ENCODE measurements at regions not wholly inside any gene's neighbourhood (a gene's known extent, or its start where the extent isn't known, plus 50 kb on each side); places are given as distances from the start of the nearest gene placed in this dataset.

GRCh38 chr1:38613996-38614395 lies 245.6 kb downstream of the RRAGC start:
- H3K4me2 ChIP-seq: no peak overlapping the region
- H4K20me1 ChIP-seq (replicated peaks; ENCODE audit: insufficient read depth): no peaks in the 10 kb centered on the region
- H3K27me3 ChIP-seq (ENCODE audit: insufficient read depth): peaks cover 5% of the 10 kb centered on the region; the same call in 1 of the 2 replicates
- TF ChIP-seq ZNF114 (CRISPR knock-in tag; IDR thresholded peaks at IDR 0.05): no peak
- no peak for TF ChIP-seq REST (IDR thresholded peaks at IDR 0.05; ENCODE audit: unreplicated experiment)
- no peak for TF ChIP-seq ETS1 (IDR thresholded peaks at IDR 0.05)
- TF ChIP-seq ZNF462 (CRISPR knock-in tag; IDR thresholded peaks at IDR 0.05): no peak
- no peak for TF ChIP-seq CREB1 (CRISPR knock-in tag; IDR thresholded peaks at IDR 0.05; ENCODE audit: low read depth)
- no peak for TF ChIP-seq NANOG (IDR thresholded peaks at IDR 0.05; ENCODE audit: borderline replicate concordance)
- TF ChIP-seq JUNB (IDR thresholded peaks at IDR 0.05; ENCODE audit: unreplicated experiment): no peak
- no peak for TF ChIP-seq STAT1 (IDR thresholded peaks at IDR 0.05; ENCODE audit: unreplicated experiment)
- H3K4me1 Mint-ChIP-seq: no peaks in the 10 kb centered on the region; the same call in 2 of the 3 replicates
- no peak overlapping the region for H3K27ac Mint-ChIP-seq
- H3K36me3 Mint-ChIP-seq (ENCODE audit: low read depth): peaks cover 4% of the 10 kb centered on the region; the same call in 2 of the 3 replicates
- 0 out of 2 replicates have a peak, but pooled peaks cover 3% of the 10 kb centered on the region for H3K9me2 ChIP-seq (ENCODE audit: insufficient read depth)
- DNase-seq (ENCODE audit: low spot score) (no peak), ATAC-seq (peak; percentile 33; the same call in 2 of the 3 replicates)
- H3K4me1 ChIP-seq (ENCODE audit: insufficient read depth): no peaks in the 10 kb centered on the region
- peaks cover 8% of the 10 kb centered on the region for H3K27me3 Mint-ChIP-seq (ENCODE audit: insufficient read depth, low read depth, poor library complexity)
- H3K79me2 ChIP-seq (replicated peaks; ENCODE audit: insufficient read depth): no peaks in the 10 kb centered on the region
- 0 out of 2 replicates have a peak overlapping the region, but pooled peaks have one; percentile 56 for H2AFZ ChIP-seq
- H3K27ac ChIP-seq (ENCODE audit: low read depth): no peak overlapping the region
- H3K4me3 Mint-ChIP-seq: no peak overlapping the region
- H3K9me3 Mint-ChIP-seq: peaks cover 10% of the 10 kb centered on the region; the same call in 2 of the 3 replicates
- H3F3A ChIP-seq (replicated peaks; ENCODE audit: low read depth): no peaks in the 10 kb centered on the region
- H3K4me3 ChIP-seq: no peak overlapping the region
- H3K36me3 ChIP-seq (ENCODE audit: insufficient read depth): no peaks in the 10 kb centered on the region

Data from GM23338 (cell line).